Fibroblast of skin of left biceps (primary cell): ENCODE measurements at regions not wholly inside any gene's neighbourhood (a gene's known extent, or its start where the extent isn't known, plus 50 kb on each side); places are given as distances from the start of the nearest gene placed in this dataset.

ENCODE experiments used
- DNase-seq, 2 experiments: peaks; one replicate each; pipeline ENCODE4 v3.0.0-alpha.2; 2013; ENCODE audit warnings: low read depth in 2 of 2

GRCh38 chr12:67370979-67371378 is 101.8 kb downstream of the CAND1 start:
- DNase-seq: no peak

DNA sequence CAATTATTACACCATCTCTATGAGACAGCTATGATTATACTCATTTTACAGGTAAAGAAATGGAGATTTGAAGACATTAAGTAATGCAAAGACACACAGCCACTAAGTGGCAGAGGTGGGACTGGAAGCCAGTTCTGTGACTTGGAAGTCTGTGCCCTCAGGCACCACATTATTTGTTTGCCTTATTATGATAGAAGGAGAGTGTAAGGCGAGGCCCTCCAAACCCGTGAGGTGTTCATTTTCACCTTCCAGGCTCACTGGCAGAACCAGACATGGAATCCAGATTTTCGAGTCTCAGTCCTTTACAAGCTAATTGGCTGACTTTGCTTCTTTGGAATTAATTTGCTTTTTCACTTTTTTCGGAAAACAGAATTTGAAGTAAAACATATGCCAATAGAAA is 107.9 kb downstream of the CAND1 start:
- no peak for DNase-seq

- no peak for DNase-seq
Measured at GRCh38 chr12:67377541-67377940, 108.4 kb downstream of the CAND1 start.

- no peak for DNase-seq
Measured at GRCh38 chr12:67382241-67382871, 113.2 kb downstream of the CAND1 start.

DNA sequence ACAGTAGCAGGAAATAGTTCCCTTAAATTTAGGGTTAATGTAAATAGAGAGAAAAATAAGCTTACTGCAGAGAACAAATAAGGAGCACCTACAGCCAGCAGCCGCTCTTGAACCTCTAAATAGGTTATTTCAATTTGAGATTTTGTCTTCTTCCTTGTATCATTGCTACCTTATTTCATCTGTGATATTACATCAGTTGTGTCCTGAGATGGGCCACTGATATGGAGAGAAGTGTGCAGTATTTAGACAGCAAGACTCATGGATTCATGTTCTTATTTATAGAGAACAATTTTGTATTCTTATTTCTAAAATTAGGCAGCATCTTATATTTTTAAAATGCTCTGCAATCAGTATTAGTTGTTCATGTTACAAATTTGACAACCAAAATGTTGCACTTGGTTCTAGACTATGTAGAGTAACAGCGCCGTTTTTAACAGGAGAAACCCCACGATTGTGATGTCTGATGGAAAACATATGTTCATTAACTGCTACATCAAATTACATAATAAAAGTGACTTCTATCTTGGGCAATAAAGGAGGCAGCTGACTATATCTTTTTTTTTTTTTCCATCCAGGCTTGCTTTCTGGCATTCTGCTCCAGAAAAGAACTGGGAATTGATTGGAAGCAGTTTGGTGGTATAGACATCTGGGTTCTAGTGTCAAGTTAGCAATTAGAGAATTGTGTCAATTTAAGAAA is 117.9 kb downstream of the CAND1 start:
- DNase-seq: no peak

DNA sequence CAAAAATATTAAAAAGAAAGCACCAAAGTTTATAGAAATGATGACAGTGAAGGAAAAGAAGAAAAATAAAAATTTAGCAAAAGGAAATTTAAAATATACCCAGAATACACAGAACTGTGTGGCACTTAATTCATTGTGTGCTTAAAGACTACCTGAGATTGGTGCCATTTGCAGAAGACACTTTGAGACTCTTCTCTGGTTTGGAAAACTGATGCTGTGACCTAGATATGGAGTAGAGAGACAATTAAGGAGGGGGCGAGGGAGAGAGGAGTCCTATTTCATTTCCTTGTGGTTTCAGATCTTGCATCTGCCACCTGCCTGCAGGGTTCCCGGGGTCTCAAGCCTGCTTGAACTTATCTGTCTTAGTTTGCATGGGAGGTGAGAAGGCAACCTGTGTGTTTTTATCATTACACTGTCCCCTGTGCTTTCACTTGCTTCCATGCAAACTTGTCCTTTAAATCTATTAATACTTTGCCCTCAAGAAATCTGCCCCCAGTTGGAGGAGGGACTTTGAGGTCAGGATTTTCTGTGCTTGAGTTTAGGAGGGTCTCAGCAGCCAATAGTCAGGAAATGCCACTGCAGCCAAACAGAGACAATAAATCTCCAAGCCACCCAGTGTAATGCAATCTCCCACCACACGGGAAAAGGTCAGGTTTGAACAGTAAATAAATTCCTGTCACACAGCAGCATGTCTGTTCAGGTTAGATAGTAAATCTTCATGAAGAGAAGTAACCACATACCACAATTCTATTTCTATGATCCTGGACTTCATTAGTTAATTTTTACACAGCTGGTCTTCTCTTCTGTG is 119.4 kb downstream of the CAND1 start:
- no peak for DNase-seq

DNA sequence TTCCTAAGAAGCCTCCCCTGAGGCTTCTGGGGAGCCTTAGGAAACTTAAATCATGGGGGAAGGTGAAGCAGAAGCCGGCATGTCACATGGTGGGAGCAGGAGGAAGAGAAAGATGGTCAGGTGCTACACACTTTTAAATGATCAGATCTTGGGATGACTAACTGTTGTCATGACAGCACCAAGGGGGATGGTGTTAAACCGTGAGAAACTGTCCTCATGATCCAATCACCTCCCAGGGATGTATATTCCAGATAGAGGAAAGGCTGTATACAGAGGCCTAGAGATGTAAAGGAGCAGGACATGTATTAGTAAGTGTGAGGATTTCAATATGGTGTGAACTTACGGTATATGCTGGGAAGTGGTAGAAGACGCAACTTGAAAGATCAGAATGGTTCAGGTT is 121.1 kb downstream of the CAND1 start:
- DNase-seq: no peak

DNA sequence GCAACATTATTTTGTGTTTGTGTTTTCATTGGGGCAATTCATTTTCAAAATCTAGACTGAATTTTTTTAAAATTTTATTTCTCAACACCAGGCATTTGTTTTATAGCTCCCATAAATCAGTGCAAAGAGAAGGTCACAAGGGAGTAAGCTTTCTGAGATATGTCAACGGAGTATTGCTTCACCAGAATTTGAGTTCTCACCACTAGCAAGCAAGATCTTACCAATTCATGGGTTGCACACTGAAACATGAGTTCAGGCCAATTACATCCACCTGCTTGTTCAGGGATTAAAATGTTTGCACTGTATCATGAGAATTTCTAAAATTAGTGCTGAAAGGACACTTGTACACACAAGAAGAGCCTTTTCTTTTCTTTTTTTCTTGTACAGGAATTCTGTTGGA is 121.9 kb downstream of the CAND1 start:
- no peak for DNase-seq

- no peak for DNase-seq
Measured at GRCh38 chr12:67391656-67392055, 122.5 kb downstream of the CAND1 start.

DNA sequence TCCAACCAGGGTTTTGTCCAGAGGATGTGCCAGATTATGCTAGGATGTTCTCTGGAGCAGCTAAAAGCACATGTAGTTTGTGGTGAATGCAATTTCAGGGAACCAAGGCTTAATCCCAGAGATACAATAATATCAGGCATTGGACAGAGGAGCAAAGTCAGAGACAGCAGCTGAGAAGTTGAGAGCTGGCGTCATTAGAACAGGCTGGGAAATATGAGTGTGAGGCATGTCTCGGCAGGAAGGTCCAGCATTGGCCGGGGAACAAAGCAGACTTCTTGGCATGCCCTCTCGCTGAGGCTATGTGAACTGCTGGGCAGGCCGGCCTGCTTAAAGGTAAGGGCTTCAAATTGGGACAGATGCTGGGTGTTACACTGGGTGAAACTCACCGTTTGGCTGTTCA is 125.4 kb downstream of the CAND1 start:
- no peak for DNase-seq

- no peak for DNase-seq
Measured at GRCh38 chr12:67400742-67401141, 131.6 kb downstream of the CAND1 start.

DNA sequence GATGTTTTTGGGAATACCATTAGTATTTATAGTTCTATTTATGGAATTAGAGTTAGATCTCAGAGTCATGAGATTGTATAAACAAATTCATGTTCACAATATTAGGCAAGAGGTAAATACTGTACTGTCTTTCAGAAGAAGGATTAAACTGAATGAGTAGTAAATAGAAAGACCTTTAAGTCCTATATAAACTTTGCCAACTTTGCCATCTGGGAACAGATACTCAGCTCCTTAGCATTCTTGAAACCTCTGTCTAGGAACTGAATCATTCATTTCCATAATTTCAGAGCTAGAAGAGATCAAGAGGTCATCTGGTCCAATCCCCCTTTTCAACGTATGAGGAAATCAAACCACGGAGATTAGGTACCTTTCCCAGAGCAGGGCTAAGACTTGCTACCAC is 141.1 kb downstream of the CAND1 start:
- no peak for DNase-seq

DNA sequence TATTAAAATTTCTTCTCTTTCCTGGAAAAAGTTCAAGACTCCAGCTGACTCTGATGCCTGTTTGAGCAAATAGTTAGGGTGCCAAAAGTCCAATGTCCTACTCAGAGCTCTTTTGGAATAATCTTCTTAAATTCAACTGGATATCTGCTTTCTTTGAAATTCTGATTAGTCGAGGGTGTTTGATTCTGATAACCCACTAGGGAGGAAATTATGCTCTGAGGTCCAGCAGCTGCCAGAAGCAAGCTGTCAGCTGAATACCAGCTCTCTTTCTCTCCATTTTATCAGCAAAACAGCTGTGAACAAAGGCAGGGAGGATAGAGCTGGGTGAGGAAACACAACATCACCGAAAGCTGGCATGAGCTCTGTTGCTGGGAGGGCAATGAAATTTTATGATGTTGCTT is 141.5 kb downstream of the CAND1 start:
- DNase-seq: no peak

DNA sequence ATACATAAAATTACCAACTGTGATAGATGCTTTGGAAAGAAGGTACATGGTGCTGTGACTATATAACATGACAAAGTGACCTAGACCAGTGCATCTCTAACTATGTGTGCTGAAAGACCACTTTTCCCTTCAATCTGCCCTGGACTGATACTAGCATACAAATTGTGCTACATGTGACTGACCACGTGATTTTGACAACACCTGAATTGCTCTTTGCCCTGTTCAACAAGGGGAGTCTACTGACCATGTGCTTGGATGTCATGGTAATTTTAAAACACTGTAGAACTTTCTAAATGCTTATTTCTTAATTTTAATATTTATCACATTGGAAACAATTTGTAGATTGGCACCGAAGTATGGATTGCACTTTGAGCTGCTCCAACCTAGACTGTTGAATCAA is 142.4 kb downstream of the CAND1 start:
- DNase-seq: no peak

DNA sequence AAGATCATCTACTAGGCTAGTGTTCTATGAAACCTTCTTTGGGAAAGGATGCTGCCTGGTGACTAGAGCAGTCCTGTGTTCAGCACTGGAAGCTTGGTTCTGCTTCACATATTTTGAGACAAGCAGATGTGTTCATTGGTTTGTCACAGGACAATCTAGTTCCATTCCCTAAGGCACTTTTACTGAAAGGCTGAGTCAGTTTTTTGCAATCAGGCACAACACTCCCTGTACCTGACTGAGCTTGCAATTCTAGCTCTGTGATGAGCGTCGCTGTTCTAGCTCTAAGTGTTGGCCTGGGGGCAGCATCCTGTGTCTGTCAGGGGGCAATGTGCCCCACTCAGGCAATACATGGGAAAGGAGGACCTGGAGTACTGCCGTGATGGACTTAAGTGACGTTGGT is 144.4 kb downstream of the CAND1 start:
- no peak for DNase-seq

- DNase-seq: no peak
Measured at GRCh38 chr12:67414011-67414715, 145.0 kb downstream of the CAND1 start.

DNA sequence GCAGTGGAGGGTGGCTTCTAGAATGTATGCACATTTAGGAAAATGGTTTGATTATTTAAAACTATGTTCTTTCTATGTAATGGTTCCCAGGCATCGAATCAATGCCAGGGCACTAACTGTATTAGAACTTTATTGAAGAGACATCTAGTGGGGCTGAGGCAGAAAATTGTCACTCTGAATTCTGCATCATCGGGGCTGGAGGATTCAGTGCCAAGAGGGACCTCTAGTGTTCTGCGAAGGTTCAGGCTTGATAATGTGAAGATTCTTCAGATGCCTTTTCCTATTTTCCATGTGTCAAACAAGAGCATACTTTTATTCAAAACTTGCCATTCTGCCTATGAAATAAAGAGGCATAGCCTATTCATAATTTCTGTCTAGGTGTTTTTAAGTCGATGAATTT is 146.3 kb downstream of the CAND1 start:
- peak; percentile 26 to 37 for DNase-seq

DNA sequence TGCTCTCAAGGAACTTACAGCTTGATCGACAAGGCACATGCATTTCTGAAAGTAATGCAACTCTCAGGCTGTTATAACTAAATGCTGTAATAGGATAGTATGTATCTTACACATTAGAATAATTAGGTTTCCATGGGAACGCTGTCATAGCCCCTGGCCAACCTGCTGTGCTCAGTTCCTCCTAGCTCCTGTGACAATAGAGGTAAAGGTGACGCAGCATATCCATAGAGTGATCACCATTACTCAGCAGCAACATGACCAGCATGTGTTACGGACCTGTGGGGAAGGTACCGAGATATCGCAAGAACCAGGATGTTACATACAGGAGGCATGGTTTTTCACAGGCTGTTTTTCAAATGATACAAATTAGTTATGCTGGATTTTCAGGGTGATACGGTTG is 150.7 kb downstream of the CAND1 start:
- no peak for DNase-seq

- no peak for DNase-seq
Measured at GRCh38 chr12:67420506-67420905, 151.3 kb downstream of the CAND1 start.

DNA sequence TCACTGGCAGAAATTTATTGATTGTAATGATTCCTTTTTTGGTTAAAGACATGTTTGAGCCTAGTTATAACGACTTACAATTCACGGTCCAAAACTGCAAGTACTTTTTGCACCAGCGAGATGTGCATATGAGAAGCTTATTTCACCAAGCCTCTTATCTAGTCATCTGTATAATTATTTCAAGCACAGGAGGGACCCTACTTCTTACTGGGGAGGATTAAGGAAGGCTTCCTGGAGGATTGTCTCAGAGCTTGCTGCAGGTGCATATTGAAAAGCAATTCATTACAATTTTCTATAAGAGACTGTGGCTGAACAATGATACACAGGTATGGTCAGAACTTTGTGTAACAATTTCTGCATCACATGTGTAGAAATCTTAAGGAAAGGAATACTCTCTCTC is 152.9 kb downstream of the CAND1 start:
- DNase-seq: no peak

- DNase-seq: no peak
Measured at GRCh38 chr12:67424784-67425183, 155.6 kb downstream of the CAND1 start.

GRCh38 chr12:67425394-67425793 is 156.2 kb downstream of the CAND1 start:
- no peak for DNase-seq
